Adrenal gland (tissue), 9 donors: ENCODE measurements at regions not wholly inside any gene's neighbourhood (a gene's known extent, or its start where the extent isn't known, plus 50 kb on each side); places are given as distances from the start of the nearest gene placed in this dataset.

Experiments
- DNase-seq, 7 donors: peaks; one replicate each; pipeline ENCODE4 v3.0.0-alpha.2; 2019 to 2020
- H3K27ac ChIP-seq, 5 donors: fragments of 200-600 bp; sonication (generic) in 4 of 5; 1 replicate in 3 of 5; 2 replicates in 2 of 5; pipeline versions ENCODE4 v1.5.1 to v1.8.0; 2016 to 2020; ENCODE audit warnings: mild to moderate bottlenecking in 1 of 5
- H3K27me3 ChIP-seq: fragments of 200-600 bp; 2 replicates; pipeline ENCODE4 v1.8.0; 2021
- H3K36me3 ChIP-seq, 2 donors: fragments of 200-600 bp; replicated peaks in 1 of 2; 1 replicate in 1 of 2; 2 replicates in 1 of 2; pipeline versions ENCODE4 v1.5.1 to v1.8.0; 2018 to 2022
- H3K4me1 ChIP-seq, 2 donors: fragments of 200-600 bp; replicated peaks in 1 of 2; 1 replicate in 1 of 2; 2 replicates in 1 of 2; pipeline versions ENCODE4 v1.5.1 to v1.8.0; 2018 to 2021
- H3K4me3 ChIP-seq, 4 donors: fragments of 200-600 bp; sonication (generic) in 3 of 4; one replicate each; pipeline ENCODE4 v1.5.1; 2016 to 2018
- H3K9me3 ChIP-seq, 3 donors: fragments of 200-600 bp; sonication (generic) in 1 of 3; replicated peaks in 1 of 3; 1 replicate in 2 of 3; 2 replicates in 1 of 3; pipeline versions ENCODE4 v1.5.1 to v1.8.0; 2016 to 2021
- POLR2A ChIP-seq, 2 donors: fragments of 450-650 bp; IDR thresholded peaks; one replicate each; pipeline ENCODE4 v1.6.1; 2017; ENCODE audit warnings: antibody characterized with exemption in 2 of 2, mild to moderate bottlenecking in 2 of 2, moderate library complexity in 1 of 2
- WGBS, 4 donors: extraction: QIAGEN DNeasy Blood & Tissue Kit in 2 of 4; methylation state at CpG; one replicate each; pipeline versions ENCODE4 v1.1.5 to v1.1.7; 2013 to 2017; 5-methylcytosine and 5-hydroxymethylcytosine counted together
- intact Hi-C, 2 donors: fragments of 100-400 bp; cut with DNase I; formaldehyde crosslinking; loops; one replicate each; pipeline versions ENCODE4 v1.14.1 to v1.15.0; 2022 to 2023
- TF ChIP-seq, protein P1 (sequence below), 6 experiments: fragments of 450-650 bp in 4 of 6; fragments of 200-600 bp in 2 of 6; sonication (generic) in 1 of 6; IDR thresholded peaks; 1 replicate in 5 of 6; 2 replicates in 1 of 6; pipeline versions ENCODE4 v1.5.1 to v1.8.0; 2016 to 2021; ENCODE audit warnings: antibody characterized with exemption in 6 of 6, mild to moderate bottlenecking in 2 of 6, moderate library complexity in 1 of 6
- donor health status: healthy with polysubstance abuse.
- donor health status: Bipolar disorder and iron deficiency.
- donor health status: DM: yes; HTN: yes; CAD: no.
- donor health status: DM: no; HTN: no; CAD: no.
- donor health status: DM: no; HTN: no; CAD: no.

- intact Hi-C loops = no loop called here
- 68 to 78% (median 74%) methylated on average over 15 of the region's 15 CpGs for WGBS, 4 donors
- DNase-seq = no peak
- Histone ChIP-seq H3K27ac (no peak overlapping the region), H3K36me3 (no peaks in the 10 kb centered on the region), H3K9me3 (no peaks in the 10 kb centered on the region), H3K4me1 (no peaks in the 10 kb centered on the region), H3K27me3 (no peaks in the 10 kb centered on the region), H3K4me3 (no peak overlapping the region)
- TF ChIP-seq POLR2A (IDR thresholded peaks at IDR 0.05) = no peak
- TF ChIP-seq, protein P1, sequence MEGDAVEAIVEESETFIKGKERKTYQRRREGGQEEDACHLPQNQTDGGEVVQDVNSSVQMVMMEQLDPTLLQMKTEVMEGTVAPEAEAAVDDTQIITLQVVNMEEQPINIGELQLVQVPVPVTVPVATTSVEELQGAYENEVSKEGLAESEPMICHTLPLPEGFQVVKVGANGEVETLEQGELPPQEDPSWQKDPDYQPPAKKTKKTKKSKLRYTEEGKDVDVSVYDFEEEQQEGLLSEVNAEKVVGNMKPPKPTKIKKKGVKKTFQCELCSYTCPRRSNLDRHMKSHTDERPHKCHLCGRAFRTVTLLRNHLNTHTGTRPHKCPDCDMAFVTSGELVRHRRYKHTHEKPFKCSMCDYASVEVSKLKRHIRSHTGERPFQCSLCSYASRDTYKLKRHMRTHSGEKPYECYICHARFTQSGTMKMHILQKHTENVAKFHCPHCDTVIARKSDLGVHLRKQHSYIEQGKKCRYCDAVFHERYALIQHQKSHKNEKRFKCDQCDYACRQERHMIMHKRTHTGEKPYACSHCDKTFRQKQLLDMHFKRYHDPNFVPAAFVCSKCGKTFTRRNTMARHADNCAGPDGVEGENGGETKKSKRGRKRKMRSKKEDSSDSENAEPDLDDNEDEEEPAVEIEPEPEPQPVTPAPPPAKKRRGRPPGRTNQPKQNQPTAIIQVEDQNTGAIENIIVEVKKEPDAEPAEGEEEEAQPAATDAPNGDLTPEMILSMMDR (IDR thresholded peaks at IDR 0.05) = no peak
Observed at GRCh38 chr1:4307911-4308545, 346.4 kb upstream of the AJAP1 start.

GRCh38 chr1:4308806-4309205 is 345.6 kb upstream of the AJAP1 start:
- intact Hi-C loops = no loop called here
- H3K9me3 ChIP-seq = no peaks in the 10 kb centered on the region
- no peaks in the 10 kb centered on the region for H3K36me3 ChIP-seq
- TF ChIP-seq, protein P1 (IDR thresholded peaks at IDR 0.05) = no peak
- TF ChIP-seq POLR2A (IDR thresholded peaks at IDR 0.05) = no peak
- no peaks in the 10 kb centered on the region for H3K4me1 ChIP-seq
- WGBS, 4 donors = 61 to 79% (median 66%) methylated on average over 4 to 9 of the region's 9 CpGs
- H3K27me3 ChIP-seq = no peaks in the 10 kb centered on the region
- H3K27ac ChIP-seq = no peak overlapping the region
- no peak overlapping the region for H3K4me3 ChIP-seq
- DNase-seq = no peak

DNA sequence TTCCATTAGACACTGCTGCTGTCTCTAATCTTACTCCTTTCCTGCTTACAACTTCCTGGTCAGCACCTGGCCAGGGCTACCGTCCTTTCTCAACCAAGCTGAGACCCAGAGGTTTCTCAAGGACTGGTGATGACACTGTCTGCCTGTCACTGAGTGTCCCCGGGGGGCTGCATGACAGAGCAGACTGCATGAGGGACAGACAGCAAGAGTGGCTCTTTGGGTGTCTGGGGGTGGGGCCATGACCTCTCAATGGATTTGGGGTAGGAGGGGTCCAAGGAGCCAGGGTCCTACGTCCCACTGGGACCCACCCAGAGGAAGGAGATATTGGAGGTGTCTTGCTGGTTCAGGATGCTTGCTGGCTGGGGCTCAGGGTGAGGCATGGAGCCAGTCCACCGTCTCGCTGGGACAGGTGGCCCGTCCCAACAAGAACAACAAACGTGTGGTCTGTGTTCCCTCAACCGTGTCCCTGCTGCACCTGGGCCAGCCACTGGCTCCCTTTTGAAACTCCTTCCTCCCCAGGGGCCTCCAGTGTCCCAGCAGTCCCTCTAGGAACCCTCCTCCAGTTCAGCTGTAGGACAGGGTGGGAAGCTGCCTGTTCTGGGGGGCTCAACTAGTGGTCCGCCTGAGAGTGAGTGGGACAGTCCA is 344.6 kb upstream of the AJAP1 start:
- TF ChIP-seq POLR2A (IDR thresholded peaks at IDR 0.05) = no peak
- TF ChIP-seq, protein P1 (IDR thresholded peaks at IDR 0.05) = no peak
- Histone ChIP-seq H3K4me3 (no peak overlapping the region), H3K36me3 (no peaks in the 10 kb centered on the region), H3K9me3 (no peaks in the 10 kb centered on the region), H3K27ac (no peak overlapping the region), H3K4me1 (no peaks in the 10 kb centered on the region), H3K27me3 (no peaks in the 10 kb centered on the region)
- WGBS, 4 donors = 62 to 72% (median 64%) methylated on average over 6 to 9 of the region's 9 CpGs
- DNase-seq = no peak
- intact Hi-C loops = no loop called here

DNA sequence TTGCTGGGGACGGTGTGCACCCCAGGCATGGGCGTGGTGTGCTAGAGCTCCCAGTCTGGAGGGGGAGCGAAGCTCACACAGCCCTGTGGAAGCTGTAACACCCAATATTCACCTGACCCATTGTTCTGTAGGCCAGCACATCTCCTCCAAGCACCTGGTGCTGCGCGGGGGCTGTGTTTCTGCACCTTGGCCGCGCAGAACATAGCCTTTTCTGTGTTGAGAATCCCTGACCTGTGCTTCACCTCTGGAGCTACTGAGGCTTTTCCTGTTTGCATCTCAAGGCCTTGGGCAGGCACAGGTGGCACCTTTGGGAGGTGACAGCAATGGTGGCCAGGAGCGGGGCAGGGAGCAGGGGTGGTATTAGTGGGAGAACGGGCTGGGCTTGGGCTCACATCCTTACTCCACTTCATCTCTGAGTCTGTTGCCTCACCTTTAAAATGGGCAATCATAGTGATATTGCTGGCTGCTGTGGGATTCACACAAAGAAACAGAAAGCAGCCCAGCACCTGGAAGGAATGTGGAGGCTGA is 343.9 kb upstream of the AJAP1 start:
- Histone ChIP-seq H3K4me1 (no peaks in the 10 kb centered on the region), H3K36me3 (no peaks in the 10 kb centered on the region), H3K4me3 (no peak overlapping the region), H3K9me3 (no peaks in the 10 kb centered on the region), H3K27me3 (no peaks in the 10 kb centered on the region), H3K27ac (no peak overlapping the region)
- no peak for DNase-seq
- intact Hi-C loops = no loop called here
- WGBS, 4 donors = 80 to 86% (median 85%) methylated on average over 5 to 9 of the region's 9 CpGs
- TF ChIP-seq, protein P1 (IDR thresholded peaks at IDR 0.05) = no peak
- TF ChIP-seq POLR2A (IDR thresholded peaks at IDR 0.05) = no peak
